Fibroblast of the aortic adventitia (primary cell): ENCODE measurements at regions not wholly inside any gene's neighbourhood (a gene's known extent, or its start where the extent isn't known, plus 50 kb on each side); places are given as distances from the start of the nearest gene placed in this dataset.

ENCODE experiments used
- DNase-seq: peaks from one replicate; pipeline ENCODE4 v3.0.0-alpha.2; 2010; ENCODE audit warnings: low read depth
- H3K4me3 ChIP-seq: 2 replicates; pipeline ENCODE4 v1.5.1; 2011; ENCODE audit warnings: low read depth, mild to moderate bottlenecking, control low read depth, low read length, moderate library complexity
- TF ChIP-seq, protein P1 (sequence below): IDR thresholded peaks from 2 replicates; pipeline ENCODE4 v1.5.1; 2011; ENCODE audit warnings: mild to moderate bottlenecking, low read length, control low read depth, inconsistent platforms; ENCODE audit not compliant: insufficient read depth

DNA sequence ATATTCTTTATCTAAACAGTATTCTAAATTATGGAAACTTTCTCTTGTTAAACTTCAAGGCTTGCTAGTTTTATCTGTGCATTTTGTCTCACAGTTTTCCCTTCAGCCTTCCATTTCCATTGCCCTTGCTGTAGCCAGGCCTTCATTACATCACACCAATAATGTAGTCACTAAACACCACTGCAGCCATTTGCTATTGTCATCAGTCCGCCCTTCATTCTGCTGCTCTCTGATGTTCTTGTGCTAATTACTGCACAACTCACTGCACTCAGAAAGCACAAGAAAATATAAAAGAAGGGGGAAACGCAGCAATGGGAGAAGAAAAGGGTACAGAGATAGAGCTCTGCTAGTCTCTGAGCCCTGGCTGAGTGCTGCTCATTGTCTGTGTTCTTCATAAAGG, 239.6 kb upstream of the FSTL5 start:
- no peak for DNase-seq
- H3K4me3 ChIP-seq = no peak overlapping the region
- TF ChIP-seq, protein P1, sequence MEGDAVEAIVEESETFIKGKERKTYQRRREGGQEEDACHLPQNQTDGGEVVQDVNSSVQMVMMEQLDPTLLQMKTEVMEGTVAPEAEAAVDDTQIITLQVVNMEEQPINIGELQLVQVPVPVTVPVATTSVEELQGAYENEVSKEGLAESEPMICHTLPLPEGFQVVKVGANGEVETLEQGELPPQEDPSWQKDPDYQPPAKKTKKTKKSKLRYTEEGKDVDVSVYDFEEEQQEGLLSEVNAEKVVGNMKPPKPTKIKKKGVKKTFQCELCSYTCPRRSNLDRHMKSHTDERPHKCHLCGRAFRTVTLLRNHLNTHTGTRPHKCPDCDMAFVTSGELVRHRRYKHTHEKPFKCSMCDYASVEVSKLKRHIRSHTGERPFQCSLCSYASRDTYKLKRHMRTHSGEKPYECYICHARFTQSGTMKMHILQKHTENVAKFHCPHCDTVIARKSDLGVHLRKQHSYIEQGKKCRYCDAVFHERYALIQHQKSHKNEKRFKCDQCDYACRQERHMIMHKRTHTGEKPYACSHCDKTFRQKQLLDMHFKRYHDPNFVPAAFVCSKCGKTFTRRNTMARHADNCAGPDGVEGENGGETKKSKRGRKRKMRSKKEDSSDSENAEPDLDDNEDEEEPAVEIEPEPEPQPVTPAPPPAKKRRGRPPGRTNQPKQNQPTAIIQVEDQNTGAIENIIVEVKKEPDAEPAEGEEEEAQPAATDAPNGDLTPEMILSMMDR = no peak

DNA sequence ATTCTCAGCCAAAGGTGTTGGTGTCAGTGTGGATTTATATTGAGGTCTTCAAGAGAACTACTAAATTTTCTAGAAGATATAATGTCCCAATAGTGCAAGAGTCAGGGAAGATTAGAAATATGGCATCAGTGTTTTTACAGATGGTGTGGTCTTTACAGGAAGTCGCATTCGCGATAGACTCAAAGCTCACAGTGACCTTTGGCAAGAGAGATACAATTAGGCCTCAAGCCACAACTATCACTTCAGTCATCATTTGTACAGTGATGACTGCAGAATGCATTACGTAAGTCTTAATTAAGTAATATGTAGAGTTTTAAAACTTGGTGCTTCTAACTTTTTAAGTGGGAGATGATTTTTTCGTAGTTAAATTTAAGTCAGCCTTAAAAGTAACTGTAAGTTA, 237.2 kb upstream of the FSTL5 start:
- H3K4me3 ChIP-seq = no peak overlapping the region
- TF ChIP-seq, protein P1 = no peak
- DNase-seq = no peak

DNA sequence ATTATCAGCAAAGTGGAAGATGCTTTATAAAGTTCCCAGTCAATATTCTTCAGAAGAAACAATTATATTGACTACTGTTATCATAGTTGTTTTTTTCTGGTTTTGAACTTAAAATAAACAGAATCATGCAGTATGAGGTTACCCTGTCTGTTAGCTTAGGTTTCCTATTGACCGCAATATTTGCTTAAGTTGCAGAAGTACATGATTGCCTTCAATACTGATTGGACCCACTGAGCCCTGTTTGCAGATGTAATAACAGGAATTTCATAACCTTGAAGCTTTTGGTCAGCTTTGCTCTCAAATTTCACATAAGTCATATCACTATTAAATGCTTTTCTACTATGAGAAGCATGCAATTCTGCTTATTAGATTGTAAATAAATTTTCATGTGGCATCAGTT, 229.1 kb upstream of the FSTL5 start:
- TF ChIP-seq, protein P1 = no peak
- no peak overlapping the region for H3K4me3 ChIP-seq

GRCh38 chr4:162366146-162366545, 202.3 kb upstream of the FSTL5 start:
- TF ChIP-seq, protein P1 = no peak
- no peak for DNase-seq
- H3K4me3 ChIP-seq = no peak overlapping the region

More for the DNA sequence above, 229.1 kb upstream of the FSTL5 start:
- DNase-seq = no peak

DNA sequence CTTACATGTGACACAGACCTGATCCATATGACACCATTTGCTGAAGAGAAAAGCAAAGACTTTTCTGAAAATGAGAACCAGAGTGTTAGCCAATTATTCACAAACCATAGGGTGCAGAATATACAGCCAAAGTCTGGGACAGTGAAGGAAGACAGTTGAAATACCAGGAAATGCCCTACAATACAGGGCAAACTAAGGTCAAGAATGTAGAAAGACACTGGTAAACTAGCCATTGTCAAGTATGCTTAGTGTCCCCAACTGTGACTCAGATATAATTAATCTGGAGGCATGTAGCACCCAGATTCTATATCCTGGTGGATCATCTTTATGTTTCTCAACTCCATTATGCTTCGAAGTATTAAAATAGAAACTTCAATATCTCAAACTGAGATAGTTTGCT, 200.9 kb upstream of the FSTL5 start:
- H3K4me3 ChIP-seq = no peak overlapping the region
- no peak for DNase-seq
- TF ChIP-seq, protein P1 = no peak

DNA sequence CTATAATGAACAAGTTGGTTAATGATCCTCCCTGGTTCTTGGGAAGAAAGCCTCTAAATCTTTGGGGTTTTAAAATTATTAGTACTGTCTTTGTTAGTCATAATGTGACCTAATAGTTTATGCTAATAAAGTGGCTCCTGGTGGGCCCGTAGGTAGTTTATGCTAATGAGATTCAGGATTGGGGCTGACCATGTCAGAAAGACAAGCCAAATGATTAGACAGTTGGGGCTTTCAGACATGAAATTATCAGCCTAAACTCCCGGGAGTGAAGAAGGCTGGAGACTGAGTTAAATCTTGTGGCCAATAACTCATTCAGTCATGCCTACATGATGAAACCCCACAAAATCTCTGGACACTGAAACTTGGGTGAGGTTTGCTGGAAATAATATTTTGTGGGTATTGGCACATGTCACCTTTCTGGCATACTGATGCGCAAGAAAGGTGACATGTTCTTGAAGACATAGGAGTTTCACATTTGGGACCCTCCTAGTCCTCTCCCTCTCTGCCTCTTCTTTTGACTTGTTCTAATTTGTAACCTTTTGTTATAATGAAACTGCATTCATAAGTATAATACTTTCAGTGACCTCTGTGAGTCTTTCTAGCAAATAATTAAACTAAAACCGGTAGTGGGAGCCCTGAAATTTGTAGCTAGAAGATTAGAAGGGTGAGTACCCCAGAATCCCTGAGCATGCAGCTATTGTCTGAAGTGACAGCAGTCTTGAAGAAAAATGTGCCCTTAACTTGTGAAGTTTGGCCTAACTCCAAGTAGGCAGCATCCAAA, 196.8 kb upstream of the FSTL5 start:
- no peak overlapping the region for H3K4me3 ChIP-seq
- TF ChIP-seq, protein P1 = no peak
- DNase-seq = no peak

DNA sequence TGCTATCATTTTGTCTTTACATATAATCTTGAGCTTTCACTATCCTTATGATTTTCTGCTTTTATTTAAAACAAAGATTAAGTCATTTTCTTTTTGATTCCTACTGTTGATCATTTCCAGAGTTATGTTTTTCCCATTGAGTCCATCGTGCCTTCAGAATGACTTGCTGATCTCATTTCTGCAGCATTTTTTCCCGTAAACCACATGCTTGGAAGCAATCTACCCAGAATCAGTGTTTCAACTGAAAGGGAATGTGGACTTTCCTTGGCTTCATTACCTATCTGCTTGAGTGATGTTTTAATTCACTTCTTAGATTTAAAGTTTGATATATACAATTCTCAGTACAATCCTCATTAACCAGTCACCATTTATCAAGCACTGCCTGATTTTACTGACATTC, 192.4 kb upstream of the FSTL5 start:
- DNase-seq = no peak
- no peak overlapping the region for H3K4me3 ChIP-seq
- TF ChIP-seq, protein P1 = no peak
